H9 (cell line): ENCODE measurements at regions not wholly inside any gene's neighbourhood (a gene's known extent, or its start where the extent isn't known, plus 50 kb on each side); places are given as distances from the start of the nearest gene placed in this dataset.

Experiments used
- DNase-seq: peaks from one replicate; pipeline ENCODE4 v3.0.0-alpha.2; 2017
- H2AFZ ChIP-seq: one replicate; pipeline ENCODE4 v1.6.1; 2013; ENCODE audit warnings: mild to moderate bottlenecking, low read length, control low read depth, moderate library complexity
- H2AK5ac ChIP-seq: 2 replicates; pipeline ENCODE4 v1.6.1; 2013; ENCODE audit warnings: low read length, control low read depth, mixed read lengths; ENCODE audit not compliant: insufficient read length
- H2BK120ac ChIP-seq: one replicate; pipeline ENCODE4 v1.6.1; 2013; ENCODE audit warnings: low read depth, mild to moderate bottlenecking, low read length, control low read depth, inconsistent platforms; ENCODE audit not compliant: poor library complexity, severe bottlenecking
- H2BK12ac ChIP-seq: 2 replicates; pipeline ENCODE4 v1.6.1; 2013; ENCODE audit warnings: low read length, control low read depth, mixed read lengths, low read depth; ENCODE audit not compliant: insufficient read length
- H2BK15ac ChIP-seq: 2 replicates; pipeline ENCODE4 v1.6.1; 2013; ENCODE audit warnings: low read depth, low read length, control low read depth
- H2BK20ac ChIP-seq: one replicate; pipeline ENCODE4 v1.6.1; 2013; ENCODE audit warnings: low read depth, mild to moderate bottlenecking, low read length, control low read depth, inconsistent platforms; ENCODE audit not compliant: poor library complexity, severe bottlenecking
- H2BK5ac ChIP-seq: 2 replicates; pipeline ENCODE4 v1.6.1; 2013; ENCODE audit warnings: low read length, control low read depth, mixed read lengths; ENCODE audit not compliant: insufficient read length
- H3K14ac ChIP-seq: 2 replicates; pipeline ENCODE4 v1.6.1; 2013; ENCODE audit warnings: low read length, control low read depth; ENCODE audit not compliant: insufficient read depth
- H3K18ac ChIP-seq: 2 replicates; pipeline ENCODE4 v1.6.1; 2013; ENCODE audit warnings: low read depth, mild to moderate bottlenecking, mixed read lengths, low read length, control low read depth; ENCODE audit not compliant: insufficient read length
- H3K23ac ChIP-seq: 2 replicates; pipeline ENCODE4 v1.6.1; 2013; ENCODE audit warnings: low read length, control low read depth, mixed read lengths, low read depth; ENCODE audit not compliant: insufficient read length
- H3K23me2 ChIP-seq: 2 replicates; pipeline ENCODE4 v1.6.1; 2013; ENCODE audit warnings: low read depth, mild to moderate bottlenecking, mixed read lengths, low read length, control low read depth; ENCODE audit not compliant: insufficient read length, poor library complexity, severe bottlenecking
- H3K27ac ChIP-seq: 2 replicates; pipeline ENCODE4 v1.5.1; 2013; ENCODE audit warnings: low read length, control low read depth, mixed read lengths, low read depth; ENCODE audit not compliant: insufficient read length
- H3K27me3 ChIP-seq: 2 replicates; pipeline ENCODE4 v1.6.1; 2013; ENCODE audit warnings: low read length, control low read depth, inconsistent platforms; ENCODE audit not compliant: insufficient read depth
- H3K4ac ChIP-seq: 2 replicates; pipeline ENCODE4 v1.6.1; 2013; ENCODE audit warnings: low read depth, mild to moderate bottlenecking, control low read depth, inconsistent platforms, low read length, moderate library complexity
- H3K4me1 ChIP-seq: 2 replicates; pipeline ENCODE4 v1.6.1; 2013; ENCODE audit warnings: low read length, control low read depth, inconsistent platforms; ENCODE audit not compliant: insufficient read depth
- H3K4me2 ChIP-seq: 2 replicates; pipeline ENCODE4 v1.6.1; 2013; ENCODE audit warnings: low read length, control low read depth, mixed read lengths; ENCODE audit not compliant: insufficient read length, insufficient read depth
- H3K56ac ChIP-seq: 2 replicates; pipeline ENCODE4 v1.6.1; 2013; ENCODE audit warnings: low read depth, mild to moderate bottlenecking, mixed read lengths, low read length, control low read depth; ENCODE audit not compliant: insufficient read length
- H3K79me1 ChIP-seq: 2 replicates; pipeline ENCODE4 v1.6.1; 2013; ENCODE audit warnings: low read depth, mild to moderate bottlenecking, moderate library complexity, low read length, control low read depth, inconsistent platforms; ENCODE audit not compliant: insufficient read depth, poor library complexity, severe bottlenecking
- H3K79me2 ChIP-seq: 2 replicates; pipeline ENCODE4 v1.6.1; 2013; ENCODE audit warnings: low read length, control low read depth, inconsistent platforms; ENCODE audit not compliant: insufficient read depth
- H3K9ac ChIP-seq: 2 replicates; pipeline ENCODE4 v1.6.1; 2013; ENCODE audit warnings: low read length, control low read depth, mixed read lengths; ENCODE audit not compliant: insufficient read length; ENCODE audit errors: extremely low read depth
- H3K9me3 ChIP-seq: one replicate; pipeline ENCODE4 v1.6.1; 2013; ENCODE audit warnings: low read depth, low read length, inconsistent platforms; ENCODE audit not compliant: control insufficient read depth
- H3T11ph ChIP-seq: one replicate; pipeline ENCODE4 v1.6.1; 2013; ENCODE audit warnings: mild to moderate bottlenecking, low read length, control low read depth, inconsistent platforms
- H4K20me1 ChIP-seq: one replicate; pipeline ENCODE4 v1.6.1; 2013; ENCODE audit not compliant: control insufficient read depth, insufficient read length, insufficient read depth
- H4K5ac ChIP-seq: 2 replicates; pipeline ENCODE4 v1.6.1; 2013; ENCODE audit warnings: low read depth, mild to moderate bottlenecking, mixed read lengths, low read length, control low read depth; ENCODE audit not compliant: insufficient read length
- H4K8ac ChIP-seq: replicated peaks from 2 replicates; pipeline ENCODE4 v1.6.1; 2013; ENCODE audit warnings: low read length, control low read depth, mixed read lengths, low read depth; ENCODE audit not compliant: insufficient read length
- H4K91ac ChIP-seq: 2 replicates; pipeline ENCODE4 v1.6.1; 2013; ENCODE audit warnings: low read depth, mild to moderate bottlenecking, moderate library complexity, mixed read lengths, low read length, control low read depth; ENCODE audit not compliant: insufficient read length
- H3K27ac Mint-ChIP-seq, 3 experiments: 2 replicates in 2 of 3; 3 replicates in 1 of 3; pipeline ENCODE4 v1.8.0; 2020 to 2021; ENCODE audit warnings: mixed read lengths in 3 of 3, mild to moderate bottlenecking in 1 of 3, moderate library complexity in 1 of 3
- H3K27me3 Mint-ChIP-seq: 2 replicates; pipeline ENCODE4 v1.8.0; 2021; ENCODE audit warnings: low read depth, mild to moderate bottlenecking, moderate library complexity, mixed read lengths
- H3K36me3 Mint-ChIP-seq, 3 experiments: 2 replicates in 2 of 3; 3 replicates in 1 of 3; pipeline ENCODE4 v1.8.0; 2020 to 2021; ENCODE audit warnings: low read depth in 3 of 3, mixed read lengths in 3 of 3; ENCODE audit not compliant: insufficient read depth in 1 of 3
- H3K4me1 Mint-ChIP-seq, 2 experiments: 2 replicates each; pipeline ENCODE4 v1.8.0; 2020; ENCODE audit warnings: mixed read lengths in 2 of 2
- H3K4me3 Mint-ChIP-seq, 2 experiments: 2 replicates in 1 of 2; 3 replicates in 1 of 2; pipeline ENCODE4 v1.8.0; 2020 to 2021; ENCODE audit warnings: mild to moderate bottlenecking in 2 of 2, mixed read lengths in 2 of 2, moderate library complexity in 1 of 2
- H3K9me3 Mint-ChIP-seq, 2 experiments: 2 replicates in 1 of 2; 3 replicates in 1 of 2; pipeline ENCODE4 v1.8.0; 2020; ENCODE audit warnings: mild to moderate bottlenecking in 2 of 2, mixed read lengths in 2 of 2, moderate library complexity in 1 of 2
- CTCF ChIP-seq: fragments of 200-600 bp; sonication (generic); conservative IDR thresholded peaks from 3 replicates; pipeline ENCODE4 v1.8.0; 2021; ENCODE audit warnings: antibody characterized with exemption, mild to moderate bottlenecking
- WGBS: extraction: QIAGEN DNeasy Blood & Tissue Kit; methylation state at CpG from one replicate; pipeline ENCODE4 v1.1.7; 2013; ENCODE audit warnings: missing lambda C conversion rate, low lambda C conversion rate, mixed read lengths; ENCODE audit not compliant: insufficient read length; ENCODE audit errors: extremely low coverage; 5-methylcytosine and 5-hydroxymethylcytosine counted together

- Histone ChIP-seq H3K56ac (no peak overlapping the region), H3K23me2 (no peaks in the 10 kb centered on the region), H2BK120ac (no peak overlapping the region), H3K4me2 (no peak overlapping the region), H2AFZ (no peak overlapping the region), H2BK15ac (no peak overlapping the region), H4K5ac (no peak overlapping the region), H4K8ac (no peak overlapping the region), H3K23ac (no peak overlapping the region), H3K18ac (no peak overlapping the region), H3K14ac (no peak overlapping the region), H2BK5ac (no peak overlapping the region), H2AK5ac (no peak overlapping the region), H3T11ph (no peak overlapping the region), H3K79me2 (no peaks in the 10 kb centered on the region), H3K9ac (no peak overlapping the region), H4K91ac (no peak overlapping the region), H3K4ac (no peak overlapping the region), H4K20me1 (no peaks in the 10 kb centered on the region), H2BK20ac (no peak overlapping the region), H3K9me3 (no peaks in the 10 kb centered on the region), H3K79me1 (no peaks in the 10 kb centered on the region), H3K27ac (no peak overlapping the region), H2BK12ac (no peak overlapping the region), H3K4me1 (no peaks in the 10 kb centered on the region; the same call in 1 of the 2 replicates), H3K27me3 (no peaks in the 10 kb centered on the region)
- H3K4me1 Mint-ChIP-seq = peaks cover 7 to 18% of the 10 kb centered on the region in 2 experiments
- H3K4me3 Mint-ChIP-seq = no peak overlapping the region
- H3K9me3 Mint-ChIP-seq = peaks cover 27 to 31% of the 10 kb centered on the region in 2 experiments
- no peak for DNase-seq
- no peak overlapping the region for H3K27ac Mint-ChIP-seq
- H3K36me3 Mint-ChIP-seq = peaks cover 14 to 32% (median 15%) of the 10 kb centered on the region in 3 experiments
- H3K27me3 Mint-ChIP-seq = peaks cover 6% of the 10 kb centered on the region
- no CpG with 5 or more reads among the region's 1 CpG for WGBS
- TF ChIP-seq CTCF = no peak
Measured at GRCh38 chr2:172345956-172346555, 81.3 kb upstream of the ITGA6 start.
